Chondrocyte (in vitro differentiated cells): ENCODE measurements at regions not wholly inside any gene's neighbourhood (a gene's known extent, or its start where the extent isn't known, plus 50 kb on each side); places are given as distances from the start of the nearest gene placed in this dataset.
A peak's percentile ranks its signal among the peaks of the same experiment; 100 is the strongest.
"Not testable (repeated sequence)": the region's sequence is repeated elsewhere in the genome, so short reads cannot be mapped to it uniquely, and the experiment has no call there.

ENCODE experiments used
- DNase-seq: peaks from one replicate; pipeline ENCODE4 v3.0.0; 2021; ENCODE audit warnings: mixed read lengths, low spot score
- H3K27ac Mint-ChIP-seq: one replicate; pipeline ENCODE4 v1.8.0; 2021; ENCODE audit warnings: mild to moderate bottlenecking, moderate library complexity, mixed read lengths; ENCODE audit not compliant: unreplicated experiment
- H3K27me3 Mint-ChIP-seq: 2 replicates; pipeline ENCODE4 v1.8.0; 2021; ENCODE audit warnings: low read depth, mixed read lengths
- H3K36me3 Mint-ChIP-seq: 2 replicates; pipeline ENCODE4 v1.8.0; 2021; ENCODE audit warnings: low read depth, mixed read lengths
- H3K4me1 Mint-ChIP-seq: 2 replicates; pipeline ENCODE4 v1.8.0; 2021; ENCODE audit warnings: low read depth, mild to moderate bottlenecking, mixed read lengths
- H3K4me3 Mint-ChIP-seq: one replicate; pipeline ENCODE4 v1.8.0; 2021; ENCODE audit warnings: mild to moderate bottlenecking, moderate library complexity, mixed read lengths; ENCODE audit not compliant: unreplicated experiment
- H3K9me3 Mint-ChIP-seq: 2 replicates; pipeline ENCODE4 v1.8.0; 2021; ENCODE audit warnings: low read depth, mixed read lengths
- TF ChIP-seq, protein P1 (sequence below): fragments of 200-600 bp; sonication (generic); IDR thresholded peaks from 2 replicates; pipeline ENCODE4 v1.5.0; 2021; ENCODE audit warnings: antibody characterized with exemption, mild to moderate bottlenecking, moderate library complexity

DNA sequence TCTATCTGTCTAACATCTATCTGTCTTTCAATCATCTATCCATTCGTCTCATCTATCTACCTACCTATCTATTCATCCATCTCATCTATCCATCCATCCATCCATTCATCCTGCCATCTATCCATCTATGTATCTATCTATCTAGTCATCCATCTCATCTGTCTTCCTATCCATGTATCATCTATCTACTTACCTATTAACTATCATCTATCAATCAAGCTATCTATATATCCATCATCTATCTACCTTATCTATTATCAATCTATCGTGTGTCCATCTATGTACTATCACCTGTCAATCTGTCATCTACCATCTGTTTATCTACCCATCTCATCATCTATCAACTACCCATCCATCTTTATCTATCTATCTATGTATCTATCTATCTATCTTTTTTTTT is 217.7 kb downstream of the CRLF2 start:
- H3K27me3 Mint-ChIP-seq: peaks cover 10% of the 10 kb centered on the region
- TF ChIP-seq, protein P1, sequence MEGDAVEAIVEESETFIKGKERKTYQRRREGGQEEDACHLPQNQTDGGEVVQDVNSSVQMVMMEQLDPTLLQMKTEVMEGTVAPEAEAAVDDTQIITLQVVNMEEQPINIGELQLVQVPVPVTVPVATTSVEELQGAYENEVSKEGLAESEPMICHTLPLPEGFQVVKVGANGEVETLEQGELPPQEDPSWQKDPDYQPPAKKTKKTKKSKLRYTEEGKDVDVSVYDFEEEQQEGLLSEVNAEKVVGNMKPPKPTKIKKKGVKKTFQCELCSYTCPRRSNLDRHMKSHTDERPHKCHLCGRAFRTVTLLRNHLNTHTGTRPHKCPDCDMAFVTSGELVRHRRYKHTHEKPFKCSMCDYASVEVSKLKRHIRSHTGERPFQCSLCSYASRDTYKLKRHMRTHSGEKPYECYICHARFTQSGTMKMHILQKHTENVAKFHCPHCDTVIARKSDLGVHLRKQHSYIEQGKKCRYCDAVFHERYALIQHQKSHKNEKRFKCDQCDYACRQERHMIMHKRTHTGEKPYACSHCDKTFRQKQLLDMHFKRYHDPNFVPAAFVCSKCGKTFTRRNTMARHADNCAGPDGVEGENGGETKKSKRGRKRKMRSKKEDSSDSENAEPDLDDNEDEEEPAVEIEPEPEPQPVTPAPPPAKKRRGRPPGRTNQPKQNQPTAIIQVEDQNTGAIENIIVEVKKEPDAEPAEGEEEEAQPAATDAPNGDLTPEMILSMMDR: no peak
- no peak overlapping the region for H3K27ac Mint-ChIP-seq
- no peaks in the 10 kb centered on the region for H3K4me1 Mint-ChIP-seq
- peaks cover 8% of the 10 kb centered on the region for H3K9me3 Mint-ChIP-seq
- no peak overlapping the region for H3K4me3 Mint-ChIP-seq
- no peak for DNase-seq
- H3K36me3 Mint-ChIP-seq: no peaks in the 10 kb centered on the region

DNA sequence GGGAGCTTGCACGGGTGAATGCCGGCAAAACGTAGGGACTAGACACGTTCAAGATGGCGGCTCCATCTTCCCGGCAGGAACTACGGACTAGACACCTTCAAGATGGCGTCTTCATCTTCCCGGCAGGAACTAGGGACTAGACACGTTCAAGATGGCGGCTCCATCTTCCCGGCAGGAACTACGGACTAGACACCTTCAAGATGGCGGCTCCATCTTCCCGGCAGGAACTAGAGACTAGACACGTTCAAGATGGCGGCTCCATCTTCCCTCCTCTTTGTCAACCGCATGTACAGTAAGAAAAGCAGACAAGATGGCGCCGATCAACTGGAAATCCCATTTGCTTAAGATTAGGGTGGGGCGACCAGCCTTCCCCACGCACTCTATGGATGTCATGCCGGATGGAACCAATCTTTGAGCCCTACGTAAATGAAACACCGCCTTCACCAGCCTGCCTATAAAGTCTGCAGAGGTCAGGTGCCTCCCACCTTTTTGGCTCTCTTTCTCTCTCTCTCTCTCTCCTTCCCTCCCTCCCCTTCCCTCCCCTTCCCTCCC is 222.4 kb downstream of the CRLF2 start:
- Mint-ChIP-seq H3K4me3 (peak overlapping the region; percentile 34), H3K9me3 (peaks cover 8% of the 10 kb centered on the region), H3K4me1 (no peaks in the 10 kb centered on the region), H3K36me3 (no peaks in the 10 kb centered on the region), H3K27me3 (peaks cover 10% of the 10 kb centered on the region), H3K27ac (peak overlapping the region; percentile 27)
- TF ChIP-seq, protein P1: no peak
- DNase-seq: no peak

DNA sequence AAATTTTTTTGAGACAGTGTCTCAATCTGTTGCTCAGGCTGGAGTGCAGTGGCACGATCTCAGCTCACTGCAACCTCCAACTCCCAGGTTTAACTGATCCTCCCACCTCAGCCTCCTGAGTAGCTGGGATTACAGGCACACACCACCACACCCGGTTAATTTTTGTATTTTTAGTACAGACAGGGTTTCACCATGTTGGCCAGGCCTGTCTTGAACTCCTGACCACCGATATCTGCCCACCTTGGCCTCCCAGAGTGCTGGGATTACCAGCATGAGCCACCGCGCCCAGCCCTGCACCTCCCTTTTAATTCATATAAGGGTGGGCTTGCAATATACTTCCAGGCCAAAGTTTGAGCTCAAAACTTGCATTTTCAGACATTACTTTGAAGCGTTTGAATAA is 223.9 kb downstream of the CRLF2 start:
- not testable (repeated sequence) for H3K27me3 Mint-ChIP-seq

DNA sequence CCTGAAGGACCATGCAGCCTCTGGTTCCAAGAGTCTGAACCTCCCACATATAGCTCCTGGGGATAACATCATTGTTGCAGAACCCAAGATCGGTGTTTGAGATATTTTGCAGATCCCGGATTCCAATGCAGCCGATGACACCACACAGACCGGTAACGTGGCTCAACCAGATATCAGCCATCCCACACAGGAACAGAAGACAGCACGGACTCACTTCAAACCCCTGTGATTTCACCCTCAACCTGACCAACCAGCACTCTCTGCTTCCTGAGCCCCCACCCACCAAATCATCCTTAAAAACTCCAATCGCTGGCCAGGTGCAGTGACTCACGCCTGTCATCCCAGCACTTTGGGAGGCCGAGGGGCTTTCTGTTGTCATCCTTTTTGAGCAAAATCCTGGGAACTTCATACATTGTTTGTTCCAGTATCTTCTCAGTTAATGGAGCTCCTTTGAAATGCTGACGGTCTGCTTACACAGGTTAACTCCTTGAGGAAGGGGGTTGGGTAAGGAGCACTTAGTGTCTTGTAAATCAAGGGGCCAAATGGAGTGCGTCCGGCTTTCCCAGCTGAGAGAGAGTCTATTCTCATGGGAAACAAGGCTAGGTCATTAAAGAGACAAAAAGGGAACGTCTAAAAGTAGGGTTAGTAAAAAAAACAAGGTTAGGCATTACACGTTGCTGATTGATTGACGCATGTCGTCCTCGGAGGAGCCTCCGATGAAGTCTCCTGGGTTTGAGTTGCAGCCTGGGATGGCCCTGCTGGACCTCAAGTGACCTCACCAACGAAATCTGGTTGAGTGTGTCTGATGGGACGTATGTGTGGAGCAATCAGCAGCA is 230.4 kb downstream of the CRLF2 start:
- peaks cover 6% of the 10 kb centered on the region for H3K4me1 Mint-ChIP-seq
- H3K27me3 Mint-ChIP-seq: peaks cover 19% of the 10 kb centered on the region
- H3K4me3 Mint-ChIP-seq: no peak overlapping the region
- no peak for DNase-seq
- peaks cover 8% of the 10 kb centered on the region for H3K9me3 Mint-ChIP-seq
- H3K27ac Mint-ChIP-seq: no peak overlapping the region
- peaks cover 2% of the 10 kb centered on the region for H3K36me3 Mint-ChIP-seq
- TF ChIP-seq, protein P1: no peak

More for the DNA sequence above, 223.9 kb downstream of the CRLF2 start:
- not testable (repeated sequence) for DNase-seq, H3K9me3 Mint-ChIP-seq, H3K4me1 Mint-ChIP-seq, H3K27ac Mint-ChIP-seq, H3K36me3 Mint-ChIP-seq, H3K4me3 Mint-ChIP-seq

DNA sequence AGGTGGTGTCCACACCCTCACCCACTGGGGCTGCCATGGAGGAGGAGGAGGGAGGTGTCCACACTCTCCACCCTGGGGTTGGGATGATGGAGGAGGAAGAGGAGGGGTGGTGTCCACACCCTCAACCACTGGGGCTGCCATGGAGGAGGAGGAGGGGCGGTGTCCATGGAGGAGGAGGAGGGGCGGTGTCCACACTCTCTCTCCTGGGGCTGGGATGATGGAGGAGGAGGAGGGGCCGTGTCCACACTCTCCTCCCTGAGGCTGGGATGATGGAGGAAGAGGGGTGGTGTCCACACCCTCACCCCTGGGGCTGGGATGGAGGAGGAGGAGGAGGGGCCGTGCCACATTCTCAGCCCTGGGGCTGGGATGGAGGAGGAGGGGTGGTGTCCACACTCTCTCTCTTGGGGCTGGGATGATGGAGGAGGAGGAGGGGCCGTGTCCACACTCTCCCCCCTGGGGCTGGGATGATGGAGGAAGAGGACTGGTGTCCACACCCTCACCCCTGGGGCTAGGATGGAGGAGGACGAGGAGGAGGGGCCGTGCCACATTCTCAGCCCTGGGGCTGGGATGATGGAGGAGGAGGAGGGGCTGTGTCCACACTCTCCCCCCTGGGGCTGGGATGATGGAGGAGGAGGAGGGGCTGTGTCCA is 231.7 kb downstream of the CRLF2 start:
- H3K36me3 Mint-ChIP-seq: peaks cover 2% of the 10 kb centered on the region
- H3K27me3 Mint-ChIP-seq: peaks cover 19% of the 10 kb centered on the region
- DNase-seq: no peak
- H3K4me3 Mint-ChIP-seq: no peak overlapping the region
- H3K4me1 Mint-ChIP-seq: peaks cover 6% of the 10 kb centered on the region
- peaks cover 16% of the 10 kb centered on the region for H3K9me3 Mint-ChIP-seq
- H3K27ac Mint-ChIP-seq: no peak overlapping the region
- TF ChIP-seq, protein P1: no peak

DNA sequence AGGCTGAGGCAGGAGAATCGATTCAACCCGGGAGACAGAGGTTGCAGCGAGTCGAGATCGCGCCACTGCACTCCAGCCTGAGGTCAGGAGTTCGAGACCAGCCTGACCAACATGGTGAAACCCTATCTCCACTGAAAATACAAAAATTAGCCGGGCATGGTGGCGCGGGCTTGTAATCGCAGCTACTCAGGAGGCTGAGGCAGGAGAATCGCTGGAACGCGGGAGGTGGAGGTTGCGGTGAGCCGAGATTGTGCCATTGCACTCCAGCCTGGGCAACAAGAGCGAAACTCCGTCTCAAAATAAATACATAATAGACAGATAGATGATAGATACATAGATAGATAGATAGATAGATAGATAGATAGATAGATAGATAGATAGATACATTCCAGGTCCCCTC is 233.3 kb downstream of the CRLF2 start:
- H3K27ac Mint-ChIP-seq, H3K4me3 Mint-ChIP-seq, H3K36me3 Mint-ChIP-seq, H3K4me1 Mint-ChIP-seq, DNase-seq: not testable (repeated sequence)
- Mint-ChIP-seq H3K9me3 (peaks cover 15% of the 10 kb centered on the region), H3K27me3 (peaks cover 19% of the 10 kb centered on the region)
